Right ventricle myocardium inferior (tissue), 1 donor: ENCODE measurements at regions not wholly inside any gene's neighbourhood (a gene's known extent, or its start where the extent isn't known, plus 50 kb on each side); places are given as distances from the start of the nearest gene placed in this dataset.

Source experiments
- ATAC-seq: fragments of 200-7000 bp; cut with Tn5 transposase; one replicate; pipeline ENCODE4 v1.9.1; 2020; ENCODE audit warnings: mild to moderate bottlenecking, moderate library complexity
- DNase-seq: peaks from one replicate; pipeline ENCODE4 v3.0.0; 2021; ENCODE audit errors: missing footprints
- intact Hi-C: fragments of 100-400 bp; cut with DNase I; formaldehyde crosslinking; loops from one replicate; pipeline ENCODE4 v1.11.0; 2022
- donor health status: DM: no; HTN: yes; CAD: no; lungs with severe emphysema.

DNA sequence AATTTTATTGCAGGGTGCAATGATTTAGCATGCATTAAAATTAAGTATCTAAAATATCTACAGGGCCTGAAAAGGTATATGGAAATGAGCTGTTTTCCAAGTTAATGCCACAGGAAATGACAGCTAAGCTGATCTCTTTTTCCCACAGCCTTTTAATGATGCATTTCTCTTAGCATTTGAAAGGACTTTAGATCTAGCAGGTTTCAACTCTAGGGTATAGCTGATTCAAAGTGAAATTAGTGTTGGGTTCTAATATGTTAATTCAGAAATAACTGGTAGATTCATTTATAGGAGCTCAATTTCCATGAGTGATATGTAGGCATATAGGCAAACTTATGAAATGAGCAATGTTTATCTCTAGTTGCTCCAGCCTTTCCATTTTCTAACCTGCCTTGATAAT lies 274.2 kb downstream of the CASP12 start:
- ATAC-seq (no peak), DNase-seq (no peak)
- intact Hi-C loops, result no loop called here

GRCh38 chr11:104623518-104623917 lies 274.7 kb downstream of the CASP12 start:
- intact Hi-C loops, result no loop called here
- no peak for ATAC-seq
- DNase-seq, result no peak

- no peak for ATAC-seq
- intact Hi-C loops, result no loop called here
- no peak for DNase-seq
These were observed 277.3 kb downstream of the CASP12 start for GRCh38 chr11:104620991-104621390.

- intact Hi-C loops, result loop anchor here (10.0 kb wide), 1 partner anchor 295 kb away; no protein-coding TSS in a partner anchor
- ATAC-seq, result no peak
- no peak for DNase-seq
These were observed 278.5 kb downstream of the CASP12 start for GRCh38 chr11:104619751-104620150.

DNA sequence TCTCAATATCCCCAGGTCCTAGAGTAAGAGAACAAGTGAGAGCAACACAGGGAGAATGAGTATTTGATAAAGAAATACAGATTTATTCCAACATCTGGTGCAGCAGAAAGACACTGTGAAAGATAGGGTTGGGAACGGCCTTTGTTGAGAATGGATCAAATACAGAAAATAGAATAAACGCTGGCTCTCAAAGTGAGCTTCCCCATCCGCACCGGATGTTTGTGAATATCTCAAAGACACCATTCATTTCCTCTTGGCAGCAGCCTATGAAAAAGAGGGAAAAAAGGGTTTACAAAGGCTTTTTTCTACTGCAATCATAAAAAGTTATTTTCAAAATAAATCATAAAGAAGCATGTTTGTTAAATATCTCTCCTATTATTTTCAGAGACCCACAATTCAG lies 279.3 kb downstream of the CASP12 start:
- no peak for ATAC-seq

DNA sequence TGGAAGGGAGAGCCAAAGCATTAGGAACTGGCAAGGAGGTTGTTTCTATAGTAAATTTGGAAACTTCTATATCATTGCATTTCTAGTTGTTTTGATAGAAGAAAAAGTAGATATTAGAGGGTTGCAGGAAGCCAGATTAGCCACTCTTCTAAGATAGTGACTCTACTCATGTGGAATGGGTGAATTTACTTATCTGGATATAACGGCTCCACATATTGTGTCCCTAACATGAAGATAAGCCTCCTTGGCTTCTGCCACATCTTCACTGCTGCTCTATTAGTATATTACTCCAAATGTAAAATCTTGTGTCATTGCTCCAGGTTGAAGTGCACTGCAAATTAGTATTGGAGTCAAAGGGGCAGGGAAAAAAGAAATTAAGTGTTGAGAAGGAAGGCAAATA lies 283.3 kb downstream of the CASP12 start:
- DNase-seq, result no peak
- no peak for ATAC-seq
- intact Hi-C loops, result loop anchor here (10.0 kb wide), 1 partner anchor 300 kb away; no protein-coding TSS in a partner anchor

More for the DNA sequence above, 279.3 kb downstream of the CASP12 start:
- no peak for DNase-seq
- intact Hi-C loops, result loop anchor here (10.0 kb wide), 1 partner anchor 296 kb away; no protein-coding TSS in a partner anchor

- no peak for DNase-seq
- intact Hi-C loops, result loop anchor here (10.0 kb wide), 1 partner anchor 301 kb away; no protein-coding TSS in a partner anchor
- ATAC-seq, result no peak
These were observed 284.1 kb downstream of the CASP12 start for GRCh38 chr11:104614117-104614680.

DNA sequence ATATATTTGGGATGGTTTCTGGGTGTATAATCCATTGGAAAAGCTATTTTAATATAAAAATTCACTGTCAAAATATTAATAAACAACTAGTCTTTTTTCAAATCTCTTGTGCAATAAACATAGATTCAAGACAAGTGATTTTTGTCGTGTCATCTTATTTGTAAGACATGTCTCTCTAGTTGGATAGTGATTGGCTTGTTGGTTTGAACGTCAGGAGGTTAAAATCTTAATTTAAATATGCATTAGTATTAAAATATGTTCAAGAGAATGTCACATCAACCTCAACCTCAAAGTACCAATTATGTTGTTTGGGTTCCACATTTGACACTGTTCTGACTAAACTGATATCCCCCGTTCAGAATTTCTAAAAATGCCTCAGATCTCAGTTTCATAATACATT lies 287.6 kb downstream of the CASP12 start:
- no peak for ATAC-seq
- DNase-seq, result no peak
- intact Hi-C loops, result loop anchor here (10.0 kb wide), 1 partner anchor 304 kb away; no protein-coding TSS in a partner anchor

DNA sequence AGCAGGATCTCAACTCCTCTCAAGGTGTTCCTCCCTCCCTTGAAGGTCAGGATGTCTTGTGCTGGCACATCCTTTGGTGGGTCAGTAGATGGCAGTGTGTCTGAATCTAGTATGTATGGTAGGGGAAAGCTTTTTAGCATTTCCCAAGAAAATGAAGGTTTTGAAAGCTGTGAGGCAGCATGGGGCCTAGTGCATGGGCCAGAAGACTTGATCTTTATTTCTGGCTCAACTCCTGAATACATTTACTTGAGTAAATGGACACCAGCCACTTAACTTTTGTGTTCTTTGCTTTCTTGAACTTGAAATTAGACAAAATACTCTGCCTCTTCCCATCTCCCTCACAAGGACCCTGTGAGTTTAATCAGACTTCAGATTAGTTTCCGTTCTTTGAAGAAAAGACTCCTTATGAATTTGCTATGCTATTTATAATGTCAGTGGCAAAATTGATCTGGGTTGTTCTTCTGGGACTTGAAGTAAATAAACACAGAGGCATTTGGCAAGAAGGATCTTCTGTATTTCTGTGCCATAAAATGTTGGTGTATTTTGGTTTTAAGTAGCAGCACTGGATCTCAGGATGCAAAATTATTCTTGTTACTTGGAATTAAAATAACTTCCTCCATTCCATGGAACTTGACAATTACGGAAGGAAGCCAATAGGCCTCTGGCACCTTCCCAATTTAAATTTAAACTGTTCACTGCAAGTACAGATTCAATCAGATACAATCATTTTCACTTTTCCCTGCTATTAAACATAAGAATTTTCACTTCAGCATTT lies 288.8 kb downstream of the CASP12 start:
- peak; percentile 77 for ATAC-seq
- intact Hi-C loops, result loop anchor here (10.0 kb wide), 1 partner anchor 305 kb away; no protein-coding TSS in a partner anchor
- no peak for DNase-seq

DNA sequence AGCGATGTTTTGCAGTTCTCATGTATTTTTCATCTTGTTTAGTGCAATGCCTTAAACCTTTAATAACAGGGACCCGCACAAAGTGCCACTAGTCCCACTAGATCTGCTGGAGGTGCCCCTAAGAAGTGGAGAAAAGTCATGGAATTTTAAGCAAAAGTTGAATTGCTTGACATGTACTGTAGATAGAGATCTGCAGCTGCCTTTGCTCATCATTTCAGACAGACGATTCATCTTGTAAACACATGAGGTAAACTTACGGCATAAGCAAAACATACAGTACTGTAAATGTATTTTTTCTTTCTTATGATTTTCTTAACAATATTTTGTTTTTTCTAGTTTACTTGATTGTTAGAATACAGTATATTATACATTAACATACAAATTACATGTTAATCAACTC lies 295.6 kb downstream of the CASP12 start:
- ATAC-seq, result no peak

GRCh38 chr11:104594228-104594958 lies 303.9 kb downstream of the CASP12 start:
- DNase-seq (no peak), ATAC-seq (no peak)
- intact Hi-C loops, result loop anchor here (10.0 kb wide), 1 partner anchor 60 kb away; no protein-coding TSS in a partner anchor

More for the DNA sequence above, 295.6 kb downstream of the CASP12 start:
- no peak for DNase-seq
- intact Hi-C loops, result no loop called here

DNA sequence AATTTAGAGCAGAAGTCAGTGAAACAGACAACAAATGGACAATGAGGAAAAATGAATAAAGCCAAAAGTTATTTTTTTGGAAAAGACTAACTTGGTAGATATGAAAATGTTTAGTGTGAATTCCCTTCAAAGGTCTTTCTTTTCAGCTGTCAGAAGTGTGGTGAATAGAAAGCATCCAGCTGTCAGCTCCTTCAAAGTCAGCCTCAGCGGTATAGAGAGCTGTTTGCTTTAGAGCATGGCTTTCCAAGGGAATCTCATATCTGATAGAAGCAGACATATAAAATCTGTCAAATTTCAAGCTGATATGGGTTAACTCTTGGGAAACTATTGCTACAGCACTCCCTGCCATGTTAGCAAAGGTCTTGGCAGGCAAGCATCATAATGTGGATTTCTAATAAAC lies 309.3 kb downstream of the CASP12 start:
- ATAC-seq, result no peak
- intact Hi-C loops, result no loop called here
- DNase-seq, result no peak

GRCh38 chr11:104588446-104588845 lies 309.8 kb downstream of the CASP12 start:
- DNase-seq, result no peak
- no peak for ATAC-seq
- intact Hi-C loops, result no loop called here

DNA sequence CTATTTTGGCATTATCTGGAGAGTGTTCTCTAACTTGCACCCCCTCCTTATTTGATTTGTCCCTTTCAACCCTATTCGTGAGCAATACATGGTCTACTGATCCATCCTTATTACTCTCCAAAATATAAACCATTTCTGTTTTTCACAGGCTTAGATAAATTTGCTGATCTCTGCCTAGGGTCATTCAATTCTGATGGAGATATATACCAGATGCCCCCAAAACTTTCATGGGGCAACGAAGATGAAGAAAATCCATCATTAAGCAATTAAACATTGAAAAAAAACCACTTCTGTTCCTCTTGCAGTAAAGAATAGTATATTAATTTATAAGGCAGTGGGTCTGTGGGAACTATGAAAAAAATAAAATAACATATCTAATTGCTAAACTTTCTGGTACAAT lies 313.4 kb downstream of the CASP12 start:
- ATAC-seq (no peak), DNase-seq (no peak)
- intact Hi-C loops, result no loop called here

GRCh38 chr11:104583857-104584256 lies 314.4 kb downstream of the CASP12 start:
- intact Hi-C loops, result no loop called here
- no peak for DNase-seq
- ATAC-seq, result no peak

GRCh38 chr11:104582431-104582830 lies 315.8 kb downstream of the CASP12 start:
- intact Hi-C loops, result no loop called here
- no peak for DNase-seq
- no peak for ATAC-seq

DNA sequence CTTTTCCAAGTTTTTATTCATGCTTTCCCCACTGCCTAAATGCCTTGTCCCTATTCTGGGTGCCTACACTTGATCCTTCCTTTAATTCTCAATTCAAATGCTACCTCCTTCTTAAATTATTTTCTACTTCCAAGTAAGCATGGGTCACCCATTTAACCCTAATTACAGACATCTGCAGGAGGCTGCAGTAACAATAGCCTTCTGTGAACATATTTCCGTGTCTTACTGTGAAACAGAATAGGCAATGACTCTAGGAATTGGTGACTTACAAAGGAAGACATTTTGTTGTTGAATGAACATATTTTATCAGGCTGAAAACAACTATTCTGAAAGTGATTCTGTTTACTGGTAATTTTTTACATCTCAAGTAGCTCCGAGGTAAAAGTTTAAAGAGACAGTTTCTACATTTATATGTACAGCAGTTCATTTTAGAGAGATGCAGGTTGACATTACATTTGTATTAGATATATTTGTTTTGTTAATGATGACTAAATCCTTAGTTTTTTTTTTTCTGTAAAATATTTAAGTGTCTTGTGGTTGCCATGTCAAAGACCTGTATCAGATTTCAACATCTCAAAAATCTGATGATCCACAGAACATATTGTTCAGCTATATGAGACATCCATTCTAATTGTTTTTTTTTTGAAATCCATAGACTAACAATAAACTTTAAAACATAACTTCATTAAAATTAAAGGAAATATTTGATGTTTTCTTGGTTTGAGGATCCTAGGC lies 316.8 kb downstream of the CASP12 start:
- ATAC-seq, result no peak
- DNase-seq, result no peak
- intact Hi-C loops, result no loop called here

DNA sequence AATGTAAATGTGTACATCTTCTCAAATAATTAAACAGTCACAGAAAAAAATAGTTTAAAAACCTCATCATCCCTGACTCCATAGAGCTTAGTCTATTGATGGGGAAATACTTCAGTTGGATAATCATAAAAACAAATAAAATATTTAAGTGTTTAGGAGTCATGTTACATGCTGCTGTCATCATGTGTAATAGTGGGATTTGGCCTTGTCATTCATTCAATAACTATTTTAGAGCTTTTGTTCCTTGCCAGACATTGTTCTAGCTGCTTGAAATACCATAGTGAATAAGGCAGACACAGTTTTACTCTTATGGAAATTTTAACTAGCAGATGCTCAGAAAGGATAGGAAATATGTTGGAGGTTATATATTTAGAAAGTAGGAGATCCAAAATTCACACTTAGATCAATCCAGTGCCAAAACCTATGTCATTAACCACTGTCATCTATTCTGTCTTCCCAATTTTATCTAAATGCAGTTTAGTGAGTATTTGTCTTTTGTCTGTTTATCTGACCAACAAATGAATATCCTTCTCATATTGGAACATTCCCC lies 324.7 kb downstream of the CASP12 start:
- intact Hi-C loops, result no loop called here
- no peak for ATAC-seq
- no peak for DNase-seq

- DNase-seq, result no peak
- intact Hi-C loops, result no loop called here
- ATAC-seq, result no peak
These were observed 326.0 kb downstream of the CASP12 start for GRCh38 chr11:104572279-104572678.
